IMR-90 (cell line): ENCODE measurements at regions not wholly inside any gene's neighbourhood (a gene's known extent, or its start where the extent isn't known, plus 50 kb on each side); places are given as distances from the start of the nearest gene placed in this dataset.

Experiments
- ATAC-seq: fragments of 200-7000 bp; cut with Tn5 transposase; 2 replicates; pipeline ENCODE4 v1.9.1; 2020; ENCODE audit warnings: low read depth, mild to moderate bottlenecking, moderate library complexity
- BruUV-seq: library from RNA; stranded (reverse); fragments of 400-500 nt; replicated peaks from 2 replicates; lab custom pipeline; 2021; lab: Mats Ljungman, UMichigan
- CTCF ChIA-PET: fragments of 300-600 bp; formaldehyde crosslinking; extraction: SDS; loops from one replicate; lab custom pipeline; 2021; ENCODE audit warnings: antibody characterized with exemption; lab: Yijun Ruan, JAX
- POLR2A ChIA-PET: fragments of 300-600 bp; sonication (Branson Sonifier 250); formaldehyde crosslinking; loops from one replicate; lab custom pipeline; 2022; ENCODE audit warnings: antibody characterized with exemption; ENCODE audit not compliant: unreplicated experiment; lab: Charles Lee
- DNase-seq: peaks from one replicate; pipeline ENCODE4 v3.0.0; 2013
- H2AFZ ChIP-seq: replicated peaks from 2 replicates; pipeline ENCODE3; 2013; ENCODE audit warnings: low read length, mild to moderate bottlenecking; ENCODE audit not compliant: poor library complexity
- H2AK5ac ChIP-seq: 2 replicates; pipeline ENCODE4 v1.6.1; 2013; ENCODE audit warnings: low read depth, low read length, inconsistent platforms
- H2AK9ac ChIP-seq: replicated peaks from 2 replicates; pipeline ENCODE3; 2013; ENCODE audit warnings: mild to moderate bottlenecking, low read depth, low read length, moderate library complexity; ENCODE audit not compliant: poor library complexity
- H2BK120ac ChIP-seq: 2 replicates; pipeline ENCODE4 v1.6.1; 2013; ENCODE audit warnings: low read depth, low read length, inconsistent platforms
- H2BK15ac ChIP-seq: 3 replicates; pipeline ENCODE4 v1.6.1; 2013; ENCODE audit warnings: low read depth, low read length, inconsistent platforms
- H2BK20ac ChIP-seq: 2 replicates; pipeline ENCODE4 v1.6.1; 2013; ENCODE audit warnings: low read depth, mild to moderate bottlenecking, inconsistent platforms, low read length, moderate library complexity
- H2BK5ac ChIP-seq: 2 replicates; pipeline ENCODE4 v1.6.1; 2013; ENCODE audit warnings: mild to moderate bottlenecking, low read depth, low read length, inconsistent platforms; ENCODE audit not compliant: poor library complexity, severe bottlenecking
- H3K14ac ChIP-seq: replicated peaks from 2 replicates; pipeline ENCODE4 v1.6.1; 2013; ENCODE audit warnings: low read depth, low read length, inconsistent platforms
- H3K18ac ChIP-seq: 2 replicates; pipeline ENCODE4 v1.6.1; 2013; ENCODE audit warnings: low read depth, low read length, control low read depth
- H3K23ac ChIP-seq: 2 replicates; pipeline ENCODE4 v1.6.1; 2013; ENCODE audit warnings: low read depth, low read length, inconsistent platforms
- H3K27ac ChIP-seq: 2 replicates; pipeline ENCODE4 v1.5.1; 2013; ENCODE audit warnings: mild to moderate bottlenecking, control low read depth, low read length; ENCODE audit not compliant: insufficient read depth
- H3K27me3 ChIP-seq: 2 replicates; pipeline ENCODE4 v1.6.1; 2013; ENCODE audit warnings: low read length; ENCODE audit not compliant: control insufficient read depth, insufficient read depth
- H3K36me3 ChIP-seq: 2 replicates; pipeline ENCODE4 v1.6.1; 2013; ENCODE audit warnings: low read length, mixed read lengths; ENCODE audit not compliant: control insufficient read depth, insufficient read depth
- H3K4ac ChIP-seq: 2 replicates; pipeline ENCODE4 v1.6.1; 2013; ENCODE audit warnings: low read depth, low read length, inconsistent platforms
- H3K4me1 ChIP-seq: 2 replicates; pipeline ENCODE4 v1.6.1; 2013; ENCODE audit warnings: low read length, mixed read lengths; ENCODE audit not compliant: control insufficient read depth, insufficient read depth
- H3K4me2 ChIP-seq: 2 replicates; pipeline ENCODE4 v1.6.1; 2013; ENCODE audit warnings: low read depth, mild to moderate bottlenecking, control low read depth, low read length, moderate library complexity
- H3K4me3 ChIP-seq: 2 replicates; pipeline ENCODE4 v1.5.1; 2013; ENCODE audit warnings: low read depth, mild to moderate bottlenecking, control low read depth, low read length, moderate library complexity; ENCODE audit not compliant: insufficient read depth
- H3K56ac ChIP-seq: 2 replicates; pipeline ENCODE4 v1.6.1; 2013; ENCODE audit warnings: low read length, inconsistent platforms; ENCODE audit not compliant: insufficient read depth; ENCODE audit errors: extremely low read depth
- H3K79me1 ChIP-seq, 2 experiments: 2 replicates each; pipeline ENCODE4 v1.6.1; 2013; ENCODE audit warnings: low read length in 2 of 2, inconsistent platforms in 1 of 2, low read depth in 1 of 2
- H3K9ac ChIP-seq: 2 replicates; pipeline ENCODE4 v1.6.1; 2013; ENCODE audit warnings: low read depth, low read length, control low read depth
- H3K9me1 ChIP-seq: 2 replicates; pipeline ENCODE4 v1.6.1; 2013; ENCODE audit warnings: low read length, inconsistent platforms; ENCODE audit not compliant: insufficient read depth
- H3K9me3 ChIP-seq: 2 replicates; pipeline ENCODE4 v1.6.1; 2013; ENCODE audit warnings: low read length; ENCODE audit not compliant: control insufficient read depth, insufficient read depth
- H4K20me1 ChIP-seq: 2 replicates; pipeline ENCODE4 v1.6.1; 2013; ENCODE audit warnings: low read length, inconsistent platforms; ENCODE audit not compliant: insufficient read depth
- H4K5ac ChIP-seq: 2 replicates; pipeline ENCODE4 v1.6.1; 2013; ENCODE audit warnings: mild to moderate bottlenecking, low read depth, low read length, control low read depth
- H4K8ac ChIP-seq, 2 experiments: 2 replicates each; pipeline ENCODE4 v1.6.1; 2013; ENCODE audit warnings: low read depth in 2 of 2, low read length in 2 of 2, control low read depth in 1 of 2, inconsistent platforms in 1 of 2
- H4K91ac ChIP-seq: 2 replicates; pipeline ENCODE4 v1.6.1; 2013; ENCODE audit warnings: low read depth, low read length, inconsistent platforms; ENCODE audit not compliant: insufficient read depth
- CHD1 ChIP-seq: IDR thresholded peaks from 2 replicates; pipeline ENCODE4 v1.6.1; 2012; ENCODE audit warnings: low read depth, low read length, improper control_type of control experiment
- FOS ChIP-seq: fragments of 150-350 bp; IDR thresholded peaks from 2 replicates; pipeline ENCODE4 v1.6.1; 2016; ENCODE audit warnings: low read depth, low read length
- MXI1 ChIP-seq: IDR thresholded peaks from 2 replicates; pipeline ENCODE4 v1.6.1; 2012; ENCODE audit warnings: low read depth, mild to moderate bottlenecking, low read length, moderate library complexity, borderline replicate concordance
- RCOR1 ChIP-seq: IDR thresholded peaks from 2 replicates; pipeline ENCODE4 v1.6.1; 2012; ENCODE audit warnings: mild to moderate bottlenecking, low read length, improper control_type of control experiment; ENCODE audit not compliant: insufficient replicate concordance
- WGBS, 2 experiments: methylation state at CpG; one replicate each; pipeline versions ENCODE4 v1.1.5 to v1.1.7; 2013; ENCODE audit warnings: missing lambda C conversion rate in 2 of 2; ENCODE audit not compliant: insufficient read length in 1 of 2; ENCODE audit errors: extremely low coverage in 2 of 2; 5-methylcytosine and 5-hydroxymethylcytosine counted together
- dilution Hi-C: fragments of 300-500 bp; cut with HindIII; formaldehyde crosslinking; loops from one replicate; pipeline ENCODE4 v1.14.3; 2018; ENCODE audit warnings: low sequenced_read_pairs; ENCODE audit not compliant: unreplicated experiment
- in situ Hi-C: fragments of 300-500 bp; cut with MboI; formaldehyde crosslinking; loops from 3 replicates; pipeline ENCODE4 v1.14.3; 2019; ENCODE audit warnings: low sequenced_read_pairs, inconsistent platforms, mixed read lengths
- intact Hi-C: fragments of 100-400 bp; cut with micrococcal nuclease; formaldehyde crosslinking; loops from 2 replicates; pipeline ENCODE4 v1.10.0; 2022

DNA sequence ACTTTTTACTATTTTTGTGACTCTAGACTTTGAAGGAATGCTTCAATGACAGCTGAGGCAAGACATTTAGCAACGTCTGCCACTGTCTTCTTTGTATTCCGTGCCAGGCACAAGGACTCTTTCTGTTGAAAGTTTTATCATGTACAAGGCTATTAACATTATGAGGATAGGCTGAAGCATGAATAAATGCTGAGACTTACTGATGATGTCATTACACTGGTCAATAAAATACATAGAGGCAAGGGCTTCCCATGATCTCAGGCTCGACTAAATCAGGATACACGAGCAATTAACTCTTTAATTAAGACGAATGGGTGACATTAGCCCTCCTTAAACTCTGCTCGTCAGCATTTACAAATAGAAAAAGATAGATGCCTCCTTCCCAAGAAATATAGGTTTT lies 1393.3 kb upstream of the WWC1 start:
- Histone ChIP-seq H3K9me3 (peaks cover 10% of the 10 kb centered on the region; the same call in 1 of the 2 replicates), H4K5ac (no peak overlapping the region), H2AK9ac (no peak overlapping the region), H3K4me1 (no peaks in the 10 kb centered on the region), H3K9me1 (no peaks in the 10 kb centered on the region), H4K91ac (no peak overlapping the region), H3K23ac (no peak overlapping the region), H2BK15ac (no peak overlapping the region), H4K20me1 (no peaks in the 10 kb centered on the region), H3K27ac (no peak overlapping the region), H3K4me3 (no peak overlapping the region), H3K56ac (no peak overlapping the region), H3K14ac (no peak overlapping the region), H2AK5ac (no peak overlapping the region), H3K79me1 (no peaks in the 10 kb centered on the region), H4K8ac (no peak overlapping the region), H3K4ac (no peak overlapping the region), H3K27me3 (no peaks in the 10 kb centered on the region), H2BK20ac (no peak overlapping the region), H3K18ac (no peak overlapping the region), H2AFZ (no peak overlapping the region), H3K4me2 (no peak overlapping the region), H2BK120ac (no peak overlapping the region), H3K9ac (no peak overlapping the region), H2BK5ac (no peak overlapping the region), H3K36me3 (no peaks in the 10 kb centered on the region)
- WGBS, 2 experiments = no CpG with 5 or more reads among the region's 6 CpGs
- DNase-seq = no peak
- BruUV-seq = no TSS peak
- TF ChIP-seq RCOR1 = no peak
- TF ChIP-seq MXI1 = no peak
- TF ChIP-seq FOS = no peak
- TF ChIP-seq CHD1 = no peak
- CTCF ChIA-PET = no interaction called here
- intact Hi-C loops (no loop called here), dilution Hi-C loops (no loop called here), in situ Hi-C loops (no loop called here)
- ATAC-seq = no peak
- POLR2A ChIA-PET = no interaction called here
